GM12878 (cell line): ENCODE measurements at regions not wholly inside any gene's neighbourhood (a gene's known extent, or its start where the extent isn't known, plus 50 kb on each side); places are given as distances from the start of the nearest gene placed in this dataset.

ENCODE experiments used
- ATAC-seq: fragments of 200-7000 bp; cut with Tn5 transposase; 3 replicates; pipeline ENCODE4 v1.9.1; 2020; ENCODE audit warnings: mild to moderate bottlenecking, moderate library complexity
- BruUV-seq: library from RNA; stranded (reverse); fragments of 400-500 nt; replicated peaks from 2 replicates; lab custom pipeline; 2021; lab: Mats Ljungman, UMichigan
- CTCF ChIA-PET: fragments of 300-600 bp; sonication (Branson Sonifier 250); formaldehyde crosslinking; extraction: SDS; loops from one replicate; lab custom pipeline; 2021; ENCODE audit warnings: inconsistent platforms; lab: Yijun Ruan, JAX
- POLR2A ChIA-PET: fragments of 350-600 bp; formaldehyde crosslinking; extraction: SDS; loops from one replicate; lab custom pipeline; 2021; ENCODE audit warnings: inconsistent platforms; lab: Charles Lee
- RAD21 ChIA-PET: fragments of 300-600 bp; sonication (Branson Sonifier 250); formaldehyde crosslinking; loops from one replicate; lab custom pipeline; 2023; ENCODE audit warnings: antibody characterized with exemption; ENCODE audit not compliant: unreplicated experiment; lab: Charles Lee
- SMC1A ChIA-PET: fragments of 300-600 bp; sonication (Branson Sonifier 250); formaldehyde crosslinking; loops from one replicate; lab custom pipeline; 2023; ENCODE audit not compliant: unreplicated experiment, uncharacterized antibody; lab: Charles Lee
- DNase-seq: peaks from one replicate; pipeline ENCODE4 v3.0.0-alpha.2; 2011; ENCODE audit warnings: low read depth, low spot score
- FAIRE-seq: peaks from 3 replicates; lab custom pipeline; 2011; peaks lifted over from hg19 to GRCh38; lab: Jason Lieb, UNC
- H2AFZ ChIP-seq: 2 replicates; pipeline ENCODE4 v1.6.0; 2011; ENCODE audit warnings: low read depth, low read length, control low read depth; ENCODE audit not compliant: control insufficient read depth
- H3K27ac ChIP-seq: 2 replicates; pipeline ENCODE4 v1.5.1; 2011; ENCODE audit warnings: control low read depth; ENCODE audit not compliant: control insufficient read depth, insufficient read depth
- H3K27me3 ChIP-seq, 2 experiments: replicated peaks in 1 of 2; 2 replicates each; pipeline versions ENCODE4 v1.6.0 to v1.6.1; 2011; ENCODE audit warnings: low read length in 1 of 2; ENCODE audit not compliant: control insufficient read depth in 2 of 2, insufficient read depth in 2 of 2
- H3K36me3 ChIP-seq, 2 experiments: 2 replicates each; pipeline ENCODE4 v1.5.1; 2011; ENCODE audit warnings: low read length in 1 of 2; ENCODE audit not compliant: control insufficient read depth in 2 of 2, insufficient read depth in 2 of 2
- H3K4me1 ChIP-seq: 2 replicates; pipeline ENCODE4 v1.6.1; 2011; ENCODE audit warnings: mild to moderate bottlenecking, low read length, moderate library complexity, mixed read lengths; ENCODE audit not compliant: control insufficient read depth, insufficient read depth
- H3K4me2 ChIP-seq: 2 replicates; pipeline ENCODE4 v1.6.0; 2011; ENCODE audit warnings: control low read depth; ENCODE audit not compliant: control insufficient read depth, insufficient read depth
- H3K4me3 ChIP-seq: fragments of 200-600 bp; sonication (generic); 2 replicates; pipeline ENCODE4 v1.5.1; 2016
- H3K79me2 ChIP-seq: 2 replicates; pipeline ENCODE4 v1.6.0; 2011; ENCODE audit warnings: low read length; ENCODE audit not compliant: control insufficient read depth, insufficient read depth
- H3K9ac ChIP-seq: 2 replicates; pipeline ENCODE4 v1.8.0; 2011; ENCODE audit warnings: low read length, control low read depth, mixed read lengths; ENCODE audit not compliant: control insufficient read depth, insufficient read depth
- H3K9me3 ChIP-seq: replicated peaks from 3 replicates; pipeline ENCODE4 v1.5.1; 2011; ENCODE audit warnings: mild to moderate bottlenecking, low read length; ENCODE audit not compliant: control insufficient read depth, insufficient read depth
- H4K20me1 ChIP-seq: 2 replicates; pipeline ENCODE4 v1.6.0; 2011; ENCODE audit not compliant: control insufficient read depth, insufficient read depth
- ASH2L ChIP-seq: fragments of 300-600, 200-600 bp; sonication (generic); IDR thresholded peaks from 2 replicates; pipeline ENCODE4 v1.6.1; 2017; ENCODE audit warnings: low read depth, mild to moderate bottlenecking, borderline replicate concordance
- ATF7 ChIP-seq: fragments of 450-650 bp; IDR thresholded peaks from 2 replicates; pipeline ENCODE4 v1.6.1; 2016; ENCODE audit warnings: low read depth, mild to moderate bottlenecking
- CHD1 ChIP-seq: IDR thresholded peaks from 2 replicates; pipeline ENCODE4 v1.6.1; 2012; ENCODE audit warnings: low read depth, low read length, improper control_type of control experiment
- CREM ChIP-seq: IDR thresholded peaks from 2 replicates; pipeline ENCODE4 v1.6.1; 2014; ENCODE audit warnings: antibody characterized with exemption, low read depth
- IKZF1 ChIP-seq: fragments of 450-650 bp; conservative IDR thresholded peaks from 2 replicates; pipeline ENCODE4 v1.6.1; 2017; ENCODE audit warnings: antibody characterized with exemption, mild to moderate bottlenecking
- KDM1A ChIP-seq: fragments of 200-600 bp; sonication (generic); IDR thresholded peaks from 2 replicates; pipeline ENCODE4 v1.6.1; 2016; ENCODE audit warnings: borderline replicate concordance
- KLF5 ChIP-seq: fragments of 450-650 bp; IDR thresholded peaks from 2 replicates; pipeline ENCODE4 v1.6.1; 2014; ENCODE audit warnings: mild to moderate bottlenecking; ENCODE audit not compliant: partially characterized antibody
- NFXL1 ChIP-seq: fragments of 450-650 bp; IDR thresholded peaks from 2 replicates; pipeline ENCODE4 v1.6.1; 2017; ENCODE audit warnings: antibody characterized with exemption, mild to moderate bottlenecking, borderline replicate concordance
- NFYA ChIP-seq: IDR thresholded peaks from 2 replicates; pipeline ENCODE4 v1.6.1; 2011; ENCODE audit warnings: low read depth, mild to moderate bottlenecking, low read length, improper control_type of control experiment, borderline replicate concordance
- POLR2AphosphoS2 ChIP-seq: IDR thresholded peaks from 2 replicates; pipeline ENCODE4 v1.6.1; 2011; ENCODE audit warnings: low read depth, mild to moderate bottlenecking, low read length, improper control_type of control experiment, moderate library complexity
- SUZ12 ChIP-seq: fragments of 200-600 bp; sonication (generic); IDR thresholded peaks from one replicate; pipeline ENCODE4 v1.6.1; 2018; ENCODE audit warnings: antibody characterized with exemption, mild to moderate bottlenecking; ENCODE audit not compliant: unreplicated experiment
- TCF12 ChIP-seq: IDR thresholded peaks from 2 replicates; pipeline ENCODE4 v1.6.1; 2011; ENCODE audit warnings: low read depth, mild to moderate bottlenecking, low read length
- ZBTB33 ChIP-seq: fragments of 450-650 bp; IDR thresholded peaks from 2 replicates; pipeline ENCODE4 v1.6.1; 2017; ENCODE audit warnings: mild to moderate bottlenecking
- ZNF207 ChIP-seq: fragments of 450-650 bp; IDR thresholded peaks from 2 replicates; pipeline ENCODE4 v1.6.1; 2014; ENCODE audit warnings: antibody characterized with exemption, mild to moderate bottlenecking, borderline replicate concordance
- ZSCAN29 ChIP-seq: fragments of 450-650 bp; IDR thresholded peaks from 2 replicates; pipeline ENCODE4 v1.6.1; 2017; ENCODE audit warnings: mild to moderate bottlenecking, moderate library complexity
- WGBS: methylation state at CpG from one replicate; pipeline ENCODE4 v1.1.6; 2016; ENCODE audit warnings: low lambda C conversion rate; ENCODE audit not compliant: insufficient replicate concordance, insufficient coverage; ENCODE audit errors: missing lambda C conversion rate; 5-methylcytosine and 5-hydroxymethylcytosine counted together
- in situ Hi-C: fragments of 300-500 bp; cut with MboI; formaldehyde crosslinking; loops from 9 replicates; pipeline ENCODE4 v1.14.3; 2018; ENCODE audit warnings: mixed read lengths
- intact Hi-C: fragments of 100-400 bp; cut with micrococcal nuclease; formaldehyde crosslinking; loops from one replicate; pipeline ENCODE4 v1.14.2; 2022; ENCODE audit not compliant: unreplicated experiment

GRCh38 chr14:25197885-25198284 lies 147.9 kb upstream of the STXBP6 start:
- Histone ChIP-seq H2AFZ (no peak overlapping the region), H3K27ac (no peak overlapping the region), H3K4me2 (no peak overlapping the region), H3K4me1 (no peaks in the 10 kb centered on the region), H3K36me3 (no peaks in the 10 kb centered on the region), H3K79me2 (no peaks in the 10 kb centered on the region), H3K4me3 (no peak overlapping the region), H3K27me3 (no peaks in the 10 kb centered on the region), H4K20me1 (no peaks in the 10 kb centered on the region), H3K9me3 (no peaks in the 10 kb centered on the region), H3K9ac (no peak overlapping the region)
- FAIRE-seq (no peak), ATAC-seq (no peak), DNase-seq (no peak)
- SMC1A ChIA-PET = no interaction called here
- no TSS peak for BruUV-seq
- CTCF ChIA-PET = interaction anchor here (0.6 kb wide), 1 partner anchor 113 kb away, joined by 3 read pairs; no protein-coding TSS in a partner anchor
- intact Hi-C loops (no loop called here), in situ Hi-C loops (no loop called here)
- POLR2A ChIA-PET = no interaction called here
- TF ChIP-seq ZSCAN29 (no peak), SUZ12 (no peak), KDM1A (no peak)
- RAD21 ChIA-PET = no interaction called here

GRCh38 chr14:25180221-25180620 lies 130.3 kb upstream of the STXBP6 start:
- Histone ChIP-seq H3K4me3 (no peak overlapping the region), H3K4me2 (no peak overlapping the region), H3K27ac (no peak overlapping the region), H3K36me3 (no peaks in the 10 kb centered on the region), H3K4me1 (no peaks in the 10 kb centered on the region), H3K27me3 (no peaks in the 10 kb centered on the region), H4K20me1 (no peaks in the 10 kb centered on the region), H3K9ac (no peak overlapping the region), H2AFZ (no peak overlapping the region), H3K79me2 (no peaks in the 10 kb centered on the region), H3K9me3 (no peaks in the 10 kb centered on the region)
- TF ChIP-seq CHD1 (no peak), NFXL1 (no peak), ATF7 (no peak), CREM (no peak), KLF5 (no peak), POLR2AphosphoS2 (no peak), ASH2L (no peak), NFYA (no peak), ZBTB33 (no peak), ZNF207 (no peak), TCF12 (no peak), IKZF1 (no peak)
- intact Hi-C loops = no loop called here
- 47% methylated on average over 1 of the region's 1 CpG for WGBS
- FAIRE-seq = no peak
- no TSS peak for BruUV-seq
- DNase-seq = no peak
- RAD21 ChIA-PET = no interaction called here
- CTCF ChIA-PET = no interaction called here
- no peak for ATAC-seq
- SMC1A ChIA-PET = no interaction called here
- POLR2A ChIA-PET = no interaction called here
- in situ Hi-C loops = no loop called here
